ENCODE measurements at regions not wholly inside any gene's neighbourhood (a gene's known extent, or its start where the extent isn't known, plus 50 kb on each side); places are given as distances from the start of the nearest gene placed in this dataset.

DNA sequence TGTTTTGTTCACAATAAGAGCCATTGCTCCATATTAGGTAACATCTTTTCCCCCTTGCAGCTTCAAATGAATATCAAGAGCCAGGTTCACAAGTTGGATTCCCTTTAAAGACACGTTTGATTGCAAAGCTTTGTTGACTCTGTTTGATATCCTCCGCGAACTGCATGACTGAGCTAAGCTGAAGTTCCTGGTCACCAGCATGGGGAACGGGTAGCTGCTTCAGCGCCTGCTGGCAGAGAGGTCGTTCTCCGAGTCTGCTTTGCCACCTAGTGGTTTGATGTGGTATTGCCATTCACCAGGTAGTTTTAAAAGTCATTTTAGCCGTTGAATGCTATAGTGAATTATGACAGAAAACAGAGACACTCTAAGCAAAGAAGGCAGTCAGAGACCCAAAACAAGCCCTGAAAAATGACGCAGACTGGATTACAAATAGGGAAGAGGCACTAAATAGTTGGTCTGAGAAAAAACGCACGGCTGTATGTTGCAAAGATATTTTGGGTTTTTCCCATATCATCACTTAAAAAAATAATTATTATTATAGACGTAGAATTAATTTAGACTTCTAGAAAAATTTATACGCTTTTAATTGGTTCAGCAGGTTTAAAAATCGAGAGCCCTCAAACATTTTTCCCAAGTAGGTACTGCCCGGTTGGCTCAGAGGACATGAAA lies 193.5 kb upstream of the FMN2 start:
- no peaks in the 10 kb centered on the region for H3K36me3 ChIP-seq (replicated peaks in 1 of 2; ENCODE audit: insufficient read depth in 1 of 2, low read depth in 2 of 2)
- 15 to 20% methylated on average over 15 of the region's 15 CpGs for WGBS, 2 donors
- H3K4me3 ChIP-seq: no peak overlapping the region
- H3K9me3 ChIP-seq: no peaks in the 10 kb centered on the region
- peaks cover 21% of the 10 kb centered on the region for H3K4me1 ChIP-seq
- H3K27me3 ChIP-seq: no peaks in the 10 kb centered on the region
- ATAC-seq (peak; percentile 94), DNase-seq (peak; percentile 84 to 91 (median 88))
- H3K27ac ChIP-seq: peak overlapping the region in 2 of 4 donors; percentile 54 to 56
- TF ChIP-seq POLR2A (IDR thresholded peaks at IDR 0.05) (no peak), CTCF (IDR thresholded peaks at IDR 0.05) (peak; percentile 82 to 98 (median 96))
- intact Hi-C loops (cut with DNase I): no loop called here

- H3K27me3 ChIP-seq: no peaks in the 10 kb centered on the region
- no peak for TF ChIP-seq POLR2A (IDR thresholded peaks at IDR 0.05)
- TF ChIP-seq CTCF (IDR thresholded peaks at IDR 0.05): no peak
- H3K36me3 ChIP-seq (replicated peaks in 1 of 2; ENCODE audit: insufficient read depth in 1 of 2, low read depth in 2 of 2): no peaks in the 10 kb centered on the region
- intact Hi-C loops (cut with DNase I): no loop called here
- no peak for DNase-seq
- H3K9me3 ChIP-seq: no peaks in the 10 kb centered on the region
- no peak overlapping the region for H3K4me3 ChIP-seq
- H3K27ac ChIP-seq: no peak overlapping the region
- H3K4me1 ChIP-seq: peaks cover 18% of the 10 kb centered on the region
- ATAC-seq: no peak
- 72 to 80% methylated on average over 3 of the region's 3 CpGs for WGBS, 2 donors
Measured at GRCh38 chr1:239899747-239900146, 191.9 kb upstream of the FMN2 start.

DNA sequence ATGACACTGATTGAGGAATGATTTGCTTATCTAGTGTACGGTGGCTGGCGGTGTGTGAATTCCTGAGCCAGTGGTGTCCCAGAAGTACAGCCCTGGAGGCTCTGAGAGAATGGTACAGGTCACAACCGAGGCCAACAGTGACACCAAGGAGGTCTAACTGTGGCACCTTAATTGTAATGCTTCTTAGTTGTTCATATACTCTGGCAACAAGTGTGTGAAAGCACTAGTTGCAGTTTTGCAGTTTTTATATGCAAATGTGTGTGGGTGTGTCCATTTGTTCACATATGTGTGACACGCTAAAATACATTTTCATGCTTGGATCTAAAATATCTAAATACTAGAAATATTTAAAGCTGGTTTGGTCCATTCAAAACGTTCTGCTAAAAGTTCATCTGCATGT lies 185.3 kb upstream of the FMN2 start:
- ATAC-seq (no peak), DNase-seq (no peak)
- 57 to 61% methylated on average over 5 of the region's 5 CpGs for WGBS, 2 donors
- Histone ChIP-seq H3K36me3 (replicated peaks in 1 of 2; ENCODE audit: insufficient read depth in 1 of 2, low read depth in 2 of 2) (no peaks in the 10 kb centered on the region), H3K27ac (no peak overlapping the region), H3K4me3 (no peak overlapping the region), H3K9me3 (no peaks in the 10 kb centered on the region), H3K27me3 (no peaks in the 10 kb centered on the region), H3K4me1 (no peaks in the 10 kb centered on the region)
- intact Hi-C loops (cut with DNase I): no loop called here
- TF ChIP-seq POLR2A (IDR thresholded peaks at IDR 0.05) (no peak), CTCF (IDR thresholded peaks at IDR 0.05) (no peak)

- Histone ChIP-seq H3K27ac (no peak overlapping the region), H3K4me3 (no peak overlapping the region), H3K4me1 (no peaks in the 10 kb centered on the region), H3K9me3 (no peaks in the 10 kb centered on the region), H3K36me3 (replicated peaks in 1 of 2; ENCODE audit: insufficient read depth in 1 of 2, low read depth in 2 of 2) (no peaks in the 10 kb centered on the region), H3K27me3 (no peaks in the 10 kb centered on the region)
- TF ChIP-seq POLR2A (IDR thresholded peaks at IDR 0.05): no peak
- TF ChIP-seq CTCF (IDR thresholded peaks at IDR 0.05): no peak
- intact Hi-C loops (cut with DNase I): no loop called here
- DNase-seq: peak in 2 of 4 donors; percentile 22 to 47
- WGBS, 2 donors: 68 to 78% methylated on average over 10 of the region's 10 CpGs
- no peak for ATAC-seq
Measured at GRCh38 chr1:239909898-239910297, 181.8 kb upstream of the FMN2 start.

- WGBS, 2 donors: 75 to 78% methylated on average over 6 of the region's 6 CpGs
- DNase-seq (no peak), ATAC-seq (peak; percentile 21)
- no peaks in the 10 kb centered on the region for H3K27me3 ChIP-seq
- TF ChIP-seq CTCF (IDR thresholded peaks at IDR 0.05): no peak
- TF ChIP-seq POLR2A (IDR thresholded peaks at IDR 0.05): no peak
- intact Hi-C loops (cut with DNase I): no loop called here
- no peaks in the 10 kb centered on the region for H3K4me1 ChIP-seq
- H3K27ac ChIP-seq: no peak overlapping the region
- no peaks in the 10 kb centered on the region for H3K36me3 ChIP-seq (replicated peaks in 1 of 2; ENCODE audit: insufficient read depth in 1 of 2, low read depth in 2 of 2)
- H3K9me3 ChIP-seq: no peaks in the 10 kb centered on the region
- H3K4me3 ChIP-seq: no peak overlapping the region
Measured at GRCh38 chr1:239912471-239912870, 179.2 kb upstream of the FMN2 start.
